H1 (cell line): ENCODE measurements at regions not wholly inside any gene's neighbourhood (a gene's known extent, or its start where the extent isn't known, plus 50 kb on each side); places are given as distances from the start of the nearest gene placed in this dataset.

ENCODE experiments used
- CTCF ChIA-PET: fragments of 300-600 bp; sonication (Branson Sonifier 250); formaldehyde crosslinking; loops from one replicate; lab custom pipeline; 2021; ENCODE audit not compliant: partially characterized antibody; lab: Charles Lee
- POLR2A ChIA-PET: fragments of 300-600 bp; sonication (Branson Sonifier 250); formaldehyde crosslinking; loops from one replicate; lab custom pipeline; 2021; ENCODE audit warnings: inconsistent platforms; ENCODE audit not compliant: partially characterized antibody; lab: Charles Lee
- DNase-seq, 2 experiments: peaks; one replicate each; pipeline versions ENCODE4 v3.0.0 to v3.0.0-alpha.2; 2010 to 2022; ENCODE audit warnings: low spot score in 2 of 2, low read depth in 1 of 2, mixed read lengths in 1 of 2
- FAIRE-seq: peaks from 2 replicates; lab custom pipeline; 2011; peaks lifted over from hg19 to GRCh38; lab: Jason Lieb, UNC
- H2AFZ ChIP-seq: 2 replicates; pipeline ENCODE4 v1.8.1; 2012; ENCODE audit warnings: low read length, inconsistent platforms
- H2AK5ac ChIP-seq: 2 replicates; pipeline ENCODE4 v1.6.1; 2013; ENCODE audit warnings: low read depth, low read length
- H2BK120ac ChIP-seq: replicated peaks from 2 replicates; pipeline ENCODE3; 2013; ENCODE audit warnings: low read depth, low read length, inconsistent platforms
- H2BK12ac ChIP-seq: 2 replicates; pipeline ENCODE4 v1.6.1; 2013; ENCODE audit warnings: low read depth, low read length
- H2BK15ac ChIP-seq: 2 replicates; pipeline ENCODE4 v1.6.1; 2013; ENCODE audit warnings: low read length
- H2BK20ac ChIP-seq: 2 replicates; pipeline ENCODE4 v1.6.1; 2013; ENCODE audit warnings: low read length
- H2BK5ac ChIP-seq: 2 replicates; pipeline ENCODE4 v1.6.1; 2013; ENCODE audit warnings: low read depth, low read length
- H3K14ac ChIP-seq: 2 replicates; pipeline ENCODE4 v1.6.1; 2013; ENCODE audit warnings: inconsistent platforms; ENCODE audit not compliant: insufficient read length
- H3K18ac ChIP-seq: 2 replicates; pipeline ENCODE4 v1.6.1; 2013; ENCODE audit warnings: low read length; ENCODE audit errors: extremely low read depth
- H3K23ac ChIP-seq: 2 replicates; pipeline ENCODE4 v1.6.1; 2013; ENCODE audit warnings: inconsistent platforms; ENCODE audit not compliant: insufficient read length
- H3K23me2 ChIP-seq: 2 replicates; pipeline ENCODE4 v1.6.1; 2013; ENCODE audit warnings: low read depth, low read length
- H3K27ac ChIP-seq: 2 replicates; pipeline ENCODE4 v1.6.1; 2011; ENCODE audit warnings: low read depth, low read length, inconsistent platforms
- H3K27me3 ChIP-seq, 4 experiments: replicated peaks in 1 of 4; 1 replicate in 1 of 4; 2 replicates in 3 of 4; pipeline versions ENCODE4 v1.6.1 to v1.8.1; 2011 to 2013; ENCODE audit warnings: low read length in 3 of 4, mild to moderate bottlenecking in 3 of 4, inconsistent platforms in 2 of 4, mixed read lengths in 2 of 4, moderate library complexity in 1 of 4; ENCODE audit not compliant: control insufficient read depth in 3 of 4, insufficient read depth in 3 of 4; ENCODE audit errors: extremely low read depth in 1 of 4
- H3K36me3 ChIP-seq, 4 experiments: 2 replicates each; pipeline versions ENCODE4 v1.6.1 to v1.8.1; 2011 to 2013; ENCODE audit warnings: mild to moderate bottlenecking in 4 of 4, low read length in 3 of 4, moderate library complexity in 2 of 4, control low read depth in 1 of 4, inconsistent platforms in 1 of 4; ENCODE audit not compliant: insufficient read depth in 4 of 4, control insufficient read depth in 2 of 4
- H3K4ac ChIP-seq: replicated peaks from 2 replicates; pipeline ENCODE3; 2013; ENCODE audit warnings: low read length, low read depth, mixed read lengths, inconsistent platforms; ENCODE audit not compliant: insufficient read length
- H3K4me1 ChIP-seq, 4 experiments: replicated peaks in 1 of 4; 1 replicate in 1 of 4; 2 replicates in 3 of 4; pipeline versions ENCODE4 v1.6.1 to v1.8.1; 2011 to 2013; ENCODE audit warnings: low read length in 3 of 4, inconsistent platforms in 2 of 4, mixed read lengths in 1 of 4; ENCODE audit not compliant: insufficient read depth in 4 of 4, control insufficient read depth in 3 of 4
- H3K4me2 ChIP-seq, 2 experiments: 2 replicates each; pipeline versions ENCODE4 v1.6.1 to v1.8.1; 2011 to 2013; ENCODE audit warnings: low read depth in 2 of 2, low read length in 2 of 2, control low read depth in 1 of 2, inconsistent platforms in 1 of 2, mild to moderate bottlenecking in 1 of 2; ENCODE audit not compliant: insufficient read depth in 1 of 2
- H3K4me3 ChIP-seq, 4 experiments: fragments of 200-600, 300-600 bp in 1 of 4; sonication (generic), shearing (Covaris generic), sonication (Bioruptor Twin) in 1 of 4; 2 replicates each; pipeline versions ENCODE4 v1.5.1 to v1.8.1; 2011 to 2016; ENCODE audit warnings: low read length in 4 of 4, low read depth in 3 of 4, control low read depth in 2 of 4, inconsistent platforms in 2 of 4, mild to moderate bottlenecking in 2 of 4, mixed read lengths in 1 of 4, moderate library complexity in 1 of 4; ENCODE audit not compliant: insufficient read depth in 2 of 4; ENCODE audit errors: extremely low read depth in 1 of 4
- H3K56ac ChIP-seq: replicated peaks from 2 replicates; pipeline ENCODE3; 2013; ENCODE audit warnings: low read depth, mild to moderate bottlenecking, mixed read lengths, low read length, inconsistent platforms; ENCODE audit not compliant: insufficient read length
- H3K79me1 ChIP-seq: 2 replicates; pipeline ENCODE4 v1.6.1; 2013; ENCODE audit warnings: low read depth, low read length, control low read depth
- H3K79me2 ChIP-seq, 2 experiments: 2 replicates each; pipeline versions ENCODE4 v1.6.1 to v1.8.1; 2012 to 2013; ENCODE audit warnings: low read length in 2 of 2, mild to moderate bottlenecking in 2 of 2, inconsistent platforms in 1 of 2; ENCODE audit not compliant: insufficient read depth in 2 of 2, control insufficient read depth in 1 of 2
- H3K9ac ChIP-seq, 4 experiments: replicated peaks in 1 of 4; 1 replicate in 1 of 4; 2 replicates in 3 of 4; pipeline versions ENCODE4 v1.6.1 to v1.8.1; 2011 to 2013; ENCODE audit warnings: low read depth in 3 of 4, low read length in 3 of 4, control low read depth in 2 of 4, mild to moderate bottlenecking in 2 of 4, moderate library complexity in 2 of 4, inconsistent platforms in 1 of 4; ENCODE audit errors: extremely low read depth in 1 of 4
- H3K9me3 ChIP-seq, 2 experiments: 2 replicates each; pipeline versions ENCODE4 v1.6.1 to v1.8.1; 2012 to 2013; ENCODE audit warnings: mild to moderate bottlenecking in 2 of 2, moderate library complexity in 2 of 2, control low read depth in 1 of 2, inconsistent platforms in 1 of 2, low read depth in 1 of 2, low read length in 1 of 2, mixed read lengths in 1 of 2; ENCODE audit not compliant: insufficient read depth in 2 of 2
- H4K20me1 ChIP-seq, 2 experiments: replicated peaks in 1 of 2; 2 replicates each; pipeline versions ENCODE3 to v1.8.1; 2011 to 2013; ENCODE audit warnings: inconsistent platforms in 2 of 2, low read length in 2 of 2, mild to moderate bottlenecking in 1 of 2; ENCODE audit not compliant: insufficient read depth in 2 of 2, control insufficient read depth in 1 of 2
- H4K5ac ChIP-seq: 2 replicates; pipeline ENCODE4 v1.6.1; 2013; ENCODE audit warnings: low read length, low read depth, mixed read lengths, inconsistent platforms; ENCODE audit not compliant: insufficient read length
- H4K8ac ChIP-seq: 2 replicates; pipeline ENCODE4 v1.8.0; 2013; ENCODE audit warnings: mild to moderate bottlenecking, moderate library complexity, low read length, inconsistent platforms; ENCODE audit not compliant: insufficient read depth; ENCODE audit errors: extremely low read depth
- H4K91ac ChIP-seq: replicated peaks from 2 replicates; pipeline ENCODE3; 2013; ENCODE audit warnings: low read length, mixed read lengths, inconsistent platforms; ENCODE audit not compliant: insufficient read length
- ASH2L ChIP-seq: fragments of 200-600, 300-600 bp; sonication (generic); IDR thresholded peaks from one replicate; pipeline ENCODE4 v1.7.1; 2017; ENCODE audit warnings: low read length
- ATF3 ChIP-seq: IDR thresholded peaks from 2 replicates; pipeline ENCODE4 v1.6.1; 2011; ENCODE audit warnings: low read depth, mild to moderate bottlenecking, low read length; ENCODE audit not compliant: insufficient read depth
- CBX5 ChIP-seq: fragments of 300-800, 300-1000 bp; sonication (generic); IDR thresholded peaks from 2 replicates; pipeline ENCODE4 v1.7.1; 2016; ENCODE audit warnings: antibody characterized with exemption, low read length, low read depth
- CHD2 ChIP-seq: IDR thresholded peaks from 2 replicates; pipeline ENCODE4 v1.6.1; 2012; ENCODE audit warnings: low read length, improper control_type of control experiment
- HDAC6 ChIP-seq: IDR thresholded peaks from one replicate; pipeline ENCODE4 v1.7.1; 2012; ENCODE audit warnings: low read depth, mild to moderate bottlenecking, inconsistent platforms, low read length, moderate library complexity
- KDM1A ChIP-seq: fragments of 200-600, 300-600 bp; sonication (generic); IDR thresholded peaks from 2 replicates; pipeline ENCODE4 v1.7.1; 2016; ENCODE audit warnings: mild to moderate bottlenecking, low read length, borderline replicate concordance
- NRF1 ChIP-seq: IDR thresholded peaks from 2 replicates; pipeline ENCODE4 v1.6.1; 2011; ENCODE audit warnings: mild to moderate bottlenecking, low read depth, low read length, improper control_type of control experiment
- RXRA ChIP-seq: IDR thresholded peaks from 2 replicates; pipeline ENCODE4 v1.6.1; 2011; ENCODE audit warnings: low read depth, mild to moderate bottlenecking, low read length, moderate library complexity; ENCODE audit not compliant: insufficient read depth
- SP1 ChIP-seq: IDR thresholded peaks from 2 replicates; pipeline ENCODE4 v1.6.1; 2011; ENCODE audit warnings: low read depth, low read length
- SP2 ChIP-seq: IDR thresholded peaks from 2 replicates; pipeline ENCODE4 v1.6.1; 2012; ENCODE audit warnings: mild to moderate bottlenecking, low read length, inconsistent platforms
- SUZ12 ChIP-seq: fragments of 200-600 bp; sonication (generic); IDR thresholded peaks from 2 replicates; pipeline ENCODE4 v1.6.1; 2012; ENCODE audit warnings: mild to moderate bottlenecking, inconsistent platforms, low read length, moderate library complexity, mixed read lengths
- TAF7 ChIP-seq: optimal IDR thresholded peaks from 2 replicates; pipeline ENCODE3; 2011; ENCODE audit warnings: low read depth, mild to moderate bottlenecking, inconsistent platforms, low read length, moderate library complexity, borderline replicate concordance
- USF2 ChIP-seq: IDR thresholded peaks from 2 replicates; pipeline ENCODE4 v1.6.1; 2011; ENCODE audit warnings: low read length, improper control_type of control experiment
- whole genome bisulfite sequencing, 2 experiments: shearing (Covaris generic) in 1 of 2; methylation state at CpG; one replicate each; pipeline versions ENCODE4 v1.1.6 to v1.1.7; 2013 to 2015; ENCODE audit warnings: low lambda C conversion rate in 2 of 2, mixed read lengths in 2 of 2, inconsistent platforms in 1 of 2, low coverage in 1 of 2, missing lambda C conversion rate in 1 of 2; ENCODE audit not compliant: insufficient replicate concordance in 2 of 2, insufficient coverage in 1 of 2, insufficient read length in 1 of 2; ENCODE audit errors: extremely low coverage in 1 of 2, missing lambda C conversion rate in 1 of 2; 5-methylcytosine and 5-hydroxymethylcytosine counted together

GRCh38 chr4:189305500-189305899 lies 635.2 kb upstream of the FRG1 start:
- no peak for TF ChIP-seq SP2
- TF ChIP-seq TAF7: no peak
- TF ChIP-seq CHD2: no peak
- no peak for TF ChIP-seq SUZ12
- TF ChIP-seq ASH2L: no peak
- no peak for TF ChIP-seq NRF1
- TF ChIP-seq SP1: no peak
- no peak for TF ChIP-seq CBX5
- TF ChIP-seq USF2: no peak
- TF ChIP-seq RXRA: no peak
- TF ChIP-seq ATF3: no peak
- TF ChIP-seq KDM1A: no peak
- no peak for TF ChIP-seq HDAC6
- CTCF ChIA-PET: no interaction called here
- Histone ChIP-seq H2BK15ac (no peak overlapping the region), H3K23me2 (no peaks in the 10 kb centered on the region; the same call in 1 of the 2 replicates), H3K4me3 (no peak overlapping the region), H3K27me3 (no peaks in the 10 kb centered on the region; a peak in 2 of 7 replicates), H3K9me3 (no peaks in the 10 kb centered on the region), H2BK5ac (no peak overlapping the region), H3K14ac (no peak overlapping the region), H3K4me1 (no peaks in the 10 kb centered on the region; a peak in 1 of 7 replicates), H4K5ac (no peak overlapping the region), H3K9ac (no peak overlapping the region), H2AK5ac (no peak overlapping the region), H3K27ac (no peak overlapping the region), H3K23ac (no peak overlapping the region), H3K4me2 (no peak overlapping the region), H3K56ac (no peak overlapping the region), H2BK12ac (no peak overlapping the region), H3K36me3 (no peaks in the 10 kb centered on the region), H4K8ac (no peak overlapping the region), H3K4ac (no peak overlapping the region), H3K18ac (no peak overlapping the region), H4K20me1 (no peaks in the 10 kb centered on the region), H2BK20ac (no peak overlapping the region), H4K91ac (no peak overlapping the region), H2AFZ (no peak overlapping the region), H3K79me2 (no peaks in the 10 kb centered on the region), H2BK120ac (no peak overlapping the region), H3K79me1 (no peaks in the 10 kb centered on the region)
- POLR2A ChIA-PET: no interaction called here
- 98% methylated on average over 3 of the region's 3 CpGs; no CpG with 5 or more reads in 1 of the 2 experiments for WGBS, 2 experiments
- FAIRE-seq (no peak), DNase-seq (no peak)
